Gastroesophageal sphincter (tissue), 3 donors: ENCODE measurements at regions not wholly inside any gene's neighbourhood (a gene's known extent, or its start where the extent isn't known, plus 50 kb on each side); places are given as distances from the start of the nearest gene placed in this dataset.

Source experiments
- POLR2AphosphoS5 ChIP-seq: sonication (generic); formaldehyde crosslinking; IDR thresholded peaks from one replicate; pipeline ENCODE4 v1.6.1; 2017; ENCODE audit warnings: antibody characterized with exemption
- TF ChIP-seq, protein P1 (sequence below), 4 experiments: fragments of 200-600 bp in 2 of 4; fragments of 450-650 bp in 2 of 4; sonication (generic) in 1 of 4; IDR thresholded peaks; one replicate each; pipeline ENCODE4 v1.5.1; 2017 to 2019; ENCODE audit warnings: antibody characterized with exemption in 4 of 4, mild to moderate bottlenecking in 2 of 4, moderate library complexity in 2 of 4

DNA sequence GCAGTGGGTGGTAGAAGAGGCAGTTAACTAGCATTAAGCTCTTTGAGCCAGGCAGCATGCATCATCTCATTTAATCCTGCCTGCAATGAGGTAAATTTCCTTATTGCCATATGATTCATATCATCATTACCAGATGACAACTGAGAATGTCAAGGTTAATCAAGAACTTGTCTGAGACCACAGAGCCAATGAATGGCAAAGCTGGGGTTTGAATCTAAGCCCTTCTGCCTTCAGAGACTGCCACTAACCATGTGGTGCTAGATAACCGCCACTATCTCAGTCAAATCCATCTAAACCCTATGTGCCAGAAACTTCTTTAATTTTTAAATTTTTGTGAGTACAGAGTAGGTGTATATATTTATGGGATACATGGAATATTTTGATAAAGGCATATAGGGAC, 77.8 kb upstream of the GRIP1 start:
- TF ChIP-seq, protein P1, sequence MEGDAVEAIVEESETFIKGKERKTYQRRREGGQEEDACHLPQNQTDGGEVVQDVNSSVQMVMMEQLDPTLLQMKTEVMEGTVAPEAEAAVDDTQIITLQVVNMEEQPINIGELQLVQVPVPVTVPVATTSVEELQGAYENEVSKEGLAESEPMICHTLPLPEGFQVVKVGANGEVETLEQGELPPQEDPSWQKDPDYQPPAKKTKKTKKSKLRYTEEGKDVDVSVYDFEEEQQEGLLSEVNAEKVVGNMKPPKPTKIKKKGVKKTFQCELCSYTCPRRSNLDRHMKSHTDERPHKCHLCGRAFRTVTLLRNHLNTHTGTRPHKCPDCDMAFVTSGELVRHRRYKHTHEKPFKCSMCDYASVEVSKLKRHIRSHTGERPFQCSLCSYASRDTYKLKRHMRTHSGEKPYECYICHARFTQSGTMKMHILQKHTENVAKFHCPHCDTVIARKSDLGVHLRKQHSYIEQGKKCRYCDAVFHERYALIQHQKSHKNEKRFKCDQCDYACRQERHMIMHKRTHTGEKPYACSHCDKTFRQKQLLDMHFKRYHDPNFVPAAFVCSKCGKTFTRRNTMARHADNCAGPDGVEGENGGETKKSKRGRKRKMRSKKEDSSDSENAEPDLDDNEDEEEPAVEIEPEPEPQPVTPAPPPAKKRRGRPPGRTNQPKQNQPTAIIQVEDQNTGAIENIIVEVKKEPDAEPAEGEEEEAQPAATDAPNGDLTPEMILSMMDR (IDR thresholded peaks at IDR 0.05): no peak
- TF ChIP-seq POLR2AphosphoS5: no peak
